H1 (cell line): ENCODE measurements at regions not wholly inside any gene's neighbourhood (a gene's known extent, or its start where the extent isn't known, plus 50 kb on each side); places are given as distances from the start of the nearest gene placed in this dataset.

Experiments
- EZH2 ChIP-seq: fragments of 200-600 bp; sonication (generic); IDR thresholded peaks from 2 replicates; pipeline ENCODE4 v1.7.1; 2012; ENCODE audit warnings: low read depth, mild to moderate bottlenecking, moderate library complexity, low read length, inconsistent platforms; ENCODE audit not compliant: severe bottlenecking
- SP1 ChIP-seq: IDR thresholded peaks from 2 replicates; pipeline ENCODE4 v1.6.1; 2011; ENCODE audit warnings: low read depth, low read length
- TF ChIP-seq, protein P1 (sequence below), 3 experiments: IDR thresholded peaks; 1 replicate in 2 of 3; 2 replicates in 1 of 3; pipeline versions ENCODE4 v1.5.1 to v1.6.1; 2011; ENCODE audit warnings: low read length in 3 of 3, mild to moderate bottlenecking in 3 of 3, inconsistent platforms in 2 of 3, low read depth in 1 of 3, moderate library complexity in 1 of 3; ENCODE audit not compliant: insufficient read depth in 1 of 3; ENCODE audit errors: control extremely low read depth in 1 of 3

- TF ChIP-seq, protein P1, sequence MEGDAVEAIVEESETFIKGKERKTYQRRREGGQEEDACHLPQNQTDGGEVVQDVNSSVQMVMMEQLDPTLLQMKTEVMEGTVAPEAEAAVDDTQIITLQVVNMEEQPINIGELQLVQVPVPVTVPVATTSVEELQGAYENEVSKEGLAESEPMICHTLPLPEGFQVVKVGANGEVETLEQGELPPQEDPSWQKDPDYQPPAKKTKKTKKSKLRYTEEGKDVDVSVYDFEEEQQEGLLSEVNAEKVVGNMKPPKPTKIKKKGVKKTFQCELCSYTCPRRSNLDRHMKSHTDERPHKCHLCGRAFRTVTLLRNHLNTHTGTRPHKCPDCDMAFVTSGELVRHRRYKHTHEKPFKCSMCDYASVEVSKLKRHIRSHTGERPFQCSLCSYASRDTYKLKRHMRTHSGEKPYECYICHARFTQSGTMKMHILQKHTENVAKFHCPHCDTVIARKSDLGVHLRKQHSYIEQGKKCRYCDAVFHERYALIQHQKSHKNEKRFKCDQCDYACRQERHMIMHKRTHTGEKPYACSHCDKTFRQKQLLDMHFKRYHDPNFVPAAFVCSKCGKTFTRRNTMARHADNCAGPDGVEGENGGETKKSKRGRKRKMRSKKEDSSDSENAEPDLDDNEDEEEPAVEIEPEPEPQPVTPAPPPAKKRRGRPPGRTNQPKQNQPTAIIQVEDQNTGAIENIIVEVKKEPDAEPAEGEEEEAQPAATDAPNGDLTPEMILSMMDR (IDR thresholded peaks at IDR 0.05; ENCODE audit: control extremely low read depth in 1 of 3, insufficient read depth in 1 of 3, low read depth in 1 of 3, low read length in 3 of 3): no peak
- TF ChIP-seq EZH2 (no peak), SP1 (no peak)
These were observed 154.8 kb downstream of the CYB561 start for GRCh38 chr17:63291258-63291657.
